Gastrocnemius medialis (tissue), 4 donors: ENCODE measurements at regions not wholly inside any gene's neighbourhood (a gene's known extent, or its start where the extent isn't known, plus 50 kb on each side); places are given as distances from the start of the nearest gene placed in this dataset.

Experiments used
- CTCF ChIP-seq, 5 experiments: fragments of 450-650 bp in 3 of 5; fragments of 200-600 bp in 2 of 5; sonication (generic) in 2 of 5; IDR thresholded peaks in 4 of 5; conservative IDR thresholded peaks in 1 of 5; 1 replicate in 4 of 5; 2 replicates in 1 of 5; pipeline ENCODE4 v1.5.1; 2016 to 2019; ENCODE audit warnings: antibody characterized with exemption in 5 of 5, mild to moderate bottlenecking in 3 of 5, moderate library complexity in 3 of 5
- POLR2A ChIP-seq, 2 donors: fragments of 450-650 bp; IDR thresholded peaks; one replicate each; pipeline ENCODE4 v1.6.1; 2017; ENCODE audit warnings: antibody characterized with exemption in 2 of 2, mild to moderate bottlenecking in 2 of 2, moderate library complexity in 2 of 2

DNA sequence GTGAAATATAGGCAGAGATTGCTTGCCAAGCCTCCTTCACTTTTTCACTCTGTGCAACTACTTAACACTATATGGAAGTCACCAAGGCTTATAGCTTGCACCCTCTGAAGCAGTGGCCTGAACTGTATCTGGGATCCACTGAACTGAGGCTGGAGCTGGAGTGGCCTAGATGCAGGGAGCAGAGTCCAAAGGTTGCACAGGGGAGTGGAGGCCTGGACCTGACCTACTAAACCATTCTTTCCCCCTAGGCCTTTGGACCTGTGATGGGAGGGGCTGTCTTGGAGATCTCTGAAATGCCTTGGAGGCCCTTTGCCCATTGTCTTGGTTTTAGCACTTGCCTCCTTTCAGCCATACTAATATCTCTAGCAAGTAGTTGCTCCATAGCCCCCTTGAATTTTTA, 57.5 kb downstream of the P2RY1 start:
- TF ChIP-seq CTCF (IDR thresholded peaks at IDR 0.05 in 4 of 5, conservative IDR thresholded peaks at IDR 0.05 in 1 of 5) (no peak), POLR2A (IDR thresholded peaks at IDR 0.05) (no peak)
